AG09319 (cell line): ENCODE measurements at regions not wholly inside any gene's neighbourhood (a gene's known extent, or its start where the extent isn't known, plus 50 kb on each side); places are given as distances from the start of the nearest gene placed in this dataset.

Experiments used
- DNase-seq: peaks from one replicate; pipeline ENCODE4 v3.0.0-alpha.2; 2010; ENCODE audit warnings: low read depth; ENCODE audit errors: extremely low read depth
- TF ChIP-seq, protein P1 (sequence below): IDR thresholded peaks from 2 replicates; pipeline ENCODE4 v1.5.1; 2011; ENCODE audit warnings: low read depth, mild to moderate bottlenecking, inconsistent platforms, low read length, moderate library complexity

DNA sequence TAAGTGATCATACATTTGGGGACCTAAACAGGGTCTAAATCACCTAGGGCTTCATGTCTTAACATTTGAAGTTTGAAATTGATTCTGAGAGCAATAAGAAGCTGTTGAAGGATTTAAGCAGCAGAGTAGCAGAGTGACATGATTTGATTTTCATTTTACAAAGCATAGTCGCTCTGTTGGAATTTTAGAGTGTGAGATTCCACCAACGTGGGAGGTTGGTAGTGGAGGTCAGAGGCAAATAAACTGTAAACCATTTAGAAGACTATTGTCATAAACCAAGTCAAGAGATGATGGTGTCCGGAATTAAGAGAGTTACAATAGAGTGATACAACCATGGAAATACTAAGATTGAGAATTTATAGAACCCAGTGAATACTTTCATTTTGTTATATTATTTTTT lies 52.7 kb upstream of the ZDHHC17 start:
- TF ChIP-seq, protein P1, sequence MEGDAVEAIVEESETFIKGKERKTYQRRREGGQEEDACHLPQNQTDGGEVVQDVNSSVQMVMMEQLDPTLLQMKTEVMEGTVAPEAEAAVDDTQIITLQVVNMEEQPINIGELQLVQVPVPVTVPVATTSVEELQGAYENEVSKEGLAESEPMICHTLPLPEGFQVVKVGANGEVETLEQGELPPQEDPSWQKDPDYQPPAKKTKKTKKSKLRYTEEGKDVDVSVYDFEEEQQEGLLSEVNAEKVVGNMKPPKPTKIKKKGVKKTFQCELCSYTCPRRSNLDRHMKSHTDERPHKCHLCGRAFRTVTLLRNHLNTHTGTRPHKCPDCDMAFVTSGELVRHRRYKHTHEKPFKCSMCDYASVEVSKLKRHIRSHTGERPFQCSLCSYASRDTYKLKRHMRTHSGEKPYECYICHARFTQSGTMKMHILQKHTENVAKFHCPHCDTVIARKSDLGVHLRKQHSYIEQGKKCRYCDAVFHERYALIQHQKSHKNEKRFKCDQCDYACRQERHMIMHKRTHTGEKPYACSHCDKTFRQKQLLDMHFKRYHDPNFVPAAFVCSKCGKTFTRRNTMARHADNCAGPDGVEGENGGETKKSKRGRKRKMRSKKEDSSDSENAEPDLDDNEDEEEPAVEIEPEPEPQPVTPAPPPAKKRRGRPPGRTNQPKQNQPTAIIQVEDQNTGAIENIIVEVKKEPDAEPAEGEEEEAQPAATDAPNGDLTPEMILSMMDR, result no peak
- DNase-seq, result no peak

DNA sequence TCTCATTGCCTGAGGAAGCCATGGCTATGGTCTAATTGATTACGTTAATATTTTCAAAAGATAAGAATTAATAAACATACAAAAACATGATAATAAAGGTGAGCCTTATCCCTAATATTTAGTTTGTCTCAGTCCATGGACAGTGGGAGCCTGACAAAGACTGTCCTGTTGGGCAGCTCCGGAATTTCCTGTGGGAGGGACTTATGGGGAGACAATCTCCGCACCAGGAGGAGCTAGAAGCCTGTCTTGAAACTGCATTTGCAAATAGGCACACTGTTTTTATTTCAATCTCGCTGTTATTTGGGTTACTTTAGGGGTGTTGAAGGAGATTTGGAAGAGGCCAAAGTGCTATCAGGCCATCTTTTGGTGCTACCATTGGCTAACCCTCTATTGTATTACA lies 50.8 kb upstream of the ZDHHC17 start:
- TF ChIP-seq, protein P1, result no peak
- no peak for DNase-seq

DNA sequence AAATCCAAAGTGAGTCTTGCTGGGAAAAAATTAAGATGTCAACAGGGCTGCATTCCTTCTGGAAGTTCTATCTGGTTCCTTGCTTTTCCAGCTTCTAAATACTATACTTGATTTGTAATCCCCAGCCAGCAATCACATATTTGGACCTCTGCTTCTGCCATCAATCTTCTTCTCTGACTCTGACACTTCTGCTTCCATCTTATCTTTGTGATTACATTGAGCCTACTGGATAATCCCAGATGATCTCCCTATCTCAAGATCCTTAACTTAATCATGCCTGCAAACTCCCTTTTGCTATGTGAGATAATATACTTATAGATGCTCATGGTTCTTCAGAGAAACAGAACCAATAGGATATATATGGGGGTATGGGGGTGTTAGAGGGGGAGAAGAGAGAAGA lies 49.9 kb upstream of the ZDHHC17 start:
- no peak for DNase-seq
- TF ChIP-seq, protein P1, result no peak
